ENCODE measurements at regions not wholly inside any gene's neighbourhood (a gene's known extent, or its start where the extent isn't known, plus 50 kb on each side); places are given as distances from the start of the nearest gene placed in this dataset.

GRCh38 chr20:40191573-40191972 is 497.5 kb downstream of the MAFB start:
- TF ChIP-seq CTCF (tag by site-specific recombination; IDR thresholded peaks at IDR 0.05) (no peak), ZEB2 (tag by site-specific recombination; IDR thresholded peaks at IDR 0.05) (no peak), ZNF555 (tag by site-specific recombination; conservative IDR thresholded peaks at IDR 0.05) (no peak), ZSCAN5A (tag by site-specific recombination; IDR thresholded peaks at IDR 0.05) (no peak)

All from HEK293 (cell line).